GM12878 (cell line): ENCODE measurements at regions not wholly inside any gene's neighbourhood (a gene's known extent, or its start where the extent isn't known, plus 50 kb on each side); places are given as distances from the start of the nearest gene placed in this dataset.

Experiments used
- ATAC-seq: fragments of 200-7000 bp; cut with Tn5 transposase; 3 replicates; pipeline ENCODE4 v1.9.1; 2020; ENCODE audit warnings: mild to moderate bottlenecking, moderate library complexity
- BruUV-seq: library from RNA; stranded (reverse); fragments of 400-500 nt; replicated peaks from 2 replicates; lab custom pipeline; 2021; lab: Mats Ljungman, UMichigan
- CTCF ChIA-PET: fragments of 300-600 bp; sonication (Branson Sonifier 250); formaldehyde crosslinking; extraction: SDS; loops from one replicate; lab custom pipeline; 2021; ENCODE audit warnings: inconsistent platforms; lab: Yijun Ruan, JAX
- POLR2A ChIA-PET: fragments of 350-600 bp; formaldehyde crosslinking; extraction: SDS; loops from one replicate; lab custom pipeline; 2021; ENCODE audit warnings: inconsistent platforms; lab: Charles Lee
- RAD21 ChIA-PET: fragments of 300-600 bp; sonication (Branson Sonifier 250); formaldehyde crosslinking; loops from one replicate; lab custom pipeline; 2023; ENCODE audit warnings: antibody characterized with exemption; ENCODE audit not compliant: unreplicated experiment; lab: Charles Lee
- SMC1A ChIA-PET: fragments of 300-600 bp; sonication (Branson Sonifier 250); formaldehyde crosslinking; loops from one replicate; lab custom pipeline; 2023; ENCODE audit not compliant: unreplicated experiment, uncharacterized antibody; lab: Charles Lee
- DNase-seq: peaks from one replicate; pipeline ENCODE4 v3.0.0-alpha.2; 2011; ENCODE audit warnings: low read depth, low spot score
- FAIRE-seq: peaks from 3 replicates; lab custom pipeline; 2011; peaks lifted over from hg19 to GRCh38; lab: Jason Lieb, UNC
- H2AFZ ChIP-seq: 2 replicates; pipeline ENCODE4 v1.6.0; 2011; ENCODE audit warnings: low read depth, low read length, control low read depth; ENCODE audit not compliant: control insufficient read depth
- H3K27ac ChIP-seq: 2 replicates; pipeline ENCODE4 v1.5.1; 2011; ENCODE audit warnings: control low read depth; ENCODE audit not compliant: control insufficient read depth, insufficient read depth
- H3K27me3 ChIP-seq, 2 experiments: replicated peaks in 1 of 2; 2 replicates each; pipeline versions ENCODE4 v1.6.0 to v1.6.1; 2011; ENCODE audit warnings: low read length in 1 of 2; ENCODE audit not compliant: control insufficient read depth in 2 of 2, insufficient read depth in 2 of 2
- H3K36me3 ChIP-seq, 2 experiments: 2 replicates each; pipeline ENCODE4 v1.5.1; 2011; ENCODE audit warnings: low read length in 1 of 2; ENCODE audit not compliant: control insufficient read depth in 2 of 2, insufficient read depth in 2 of 2
- H3K4me1 ChIP-seq: 2 replicates; pipeline ENCODE4 v1.6.1; 2011; ENCODE audit warnings: mild to moderate bottlenecking, low read length, moderate library complexity, mixed read lengths; ENCODE audit not compliant: control insufficient read depth, insufficient read depth
- H3K4me2 ChIP-seq: 2 replicates; pipeline ENCODE4 v1.6.0; 2011; ENCODE audit warnings: control low read depth; ENCODE audit not compliant: control insufficient read depth, insufficient read depth
- H3K4me3 ChIP-seq: fragments of 200-600 bp; sonication (generic); 2 replicates; pipeline ENCODE4 v1.5.1; 2016
- H3K79me2 ChIP-seq: 2 replicates; pipeline ENCODE4 v1.6.0; 2011; ENCODE audit warnings: low read length; ENCODE audit not compliant: control insufficient read depth, insufficient read depth
- H3K9ac ChIP-seq: 2 replicates; pipeline ENCODE4 v1.8.0; 2011; ENCODE audit warnings: low read length, control low read depth, mixed read lengths; ENCODE audit not compliant: control insufficient read depth, insufficient read depth
- H3K9me3 ChIP-seq: replicated peaks from 3 replicates; pipeline ENCODE4 v1.5.1; 2011; ENCODE audit warnings: mild to moderate bottlenecking, low read length; ENCODE audit not compliant: control insufficient read depth, insufficient read depth
- H4K20me1 ChIP-seq: 2 replicates; pipeline ENCODE4 v1.6.0; 2011; ENCODE audit not compliant: control insufficient read depth, insufficient read depth
- PAX5 ChIP-seq: IDR thresholded peaks from 2 replicates; pipeline ENCODE4 v1.6.1; 2011; ENCODE audit warnings: low read depth, low read length, borderline replicate concordance
- SIX5 ChIP-seq: IDR thresholded peaks from 2 replicates; pipeline ENCODE4 v1.6.1; 2011; ENCODE audit warnings: mild to moderate bottlenecking, low read depth, low read length, moderate library complexity; ENCODE audit not compliant: severe bottlenecking
- SMARCA5 ChIP-seq: fragments of 450-650 bp; IDR thresholded peaks from 2 replicates; pipeline ENCODE4 v1.6.1; 2017; ENCODE audit warnings: mild to moderate bottlenecking
- SRF ChIP-seq, 2 experiments: IDR thresholded peaks; 2 replicates each; pipeline ENCODE4 v1.6.1; 2011; ENCODE audit warnings: low read depth in 2 of 2, low read length in 2 of 2, mild to moderate bottlenecking in 1 of 2, moderate library complexity in 1 of 2
- YBX1 ChIP-seq: fragments of 450-650 bp; IDR thresholded peaks from 2 replicates; pipeline ENCODE4 v1.6.1; 2016; ENCODE audit warnings: antibody characterized with exemption
- WGBS: methylation state at CpG from one replicate; pipeline ENCODE4 v1.1.6; 2016; ENCODE audit warnings: low lambda C conversion rate; ENCODE audit not compliant: insufficient replicate concordance, insufficient coverage; ENCODE audit errors: missing lambda C conversion rate; 5-methylcytosine and 5-hydroxymethylcytosine counted together
- in situ Hi-C: fragments of 300-500 bp; cut with MboI; formaldehyde crosslinking; loops from 9 replicates; pipeline ENCODE4 v1.14.3; 2018; ENCODE audit warnings: mixed read lengths
- intact Hi-C: fragments of 100-400 bp; cut with micrococcal nuclease; formaldehyde crosslinking; loops from one replicate; pipeline ENCODE4 v1.14.2; 2022; ENCODE audit not compliant: unreplicated experiment
- TF ChIP-seq, protein P1 (sequence below): IDR thresholded peaks from 2 replicates; pipeline ENCODE4 v1.6.1; 2011; ENCODE audit warnings: borderline replicate concordance, low read depth, mild to moderate bottlenecking, moderate library complexity, low read length; ENCODE audit not compliant: insufficient read depth, poor library complexity, severe bottlenecking
- TF ChIP-seq, protein P2 (sequence below): IDR thresholded peaks from 2 replicates; pipeline ENCODE4 v1.6.1; 2012; ENCODE audit warnings: low read depth, low read length, improper control_type of control experiment
- TF ChIP-seq, protein P3 (sequence below): fragments of 450-650 bp; IDR thresholded peaks from 2 replicates; pipeline ENCODE4 v1.6.1; 2017; ENCODE audit warnings: borderline replicate concordance
- TF ChIP-seq, protein P4 (sequence below): fragments of 450-650 bp; IDR thresholded peaks from 2 replicates; pipeline ENCODE4 v1.6.1; 2016; ENCODE audit warnings: mild to moderate bottlenecking, moderate library complexity, borderline replicate concordance
- TF ChIP-seq, protein P5 (sequence below): fragments of 450-650 bp; IDR thresholded peaks from 2 replicates; pipeline ENCODE4 v1.6.1; 2014; ENCODE audit warnings: mild to moderate bottlenecking

DNA sequence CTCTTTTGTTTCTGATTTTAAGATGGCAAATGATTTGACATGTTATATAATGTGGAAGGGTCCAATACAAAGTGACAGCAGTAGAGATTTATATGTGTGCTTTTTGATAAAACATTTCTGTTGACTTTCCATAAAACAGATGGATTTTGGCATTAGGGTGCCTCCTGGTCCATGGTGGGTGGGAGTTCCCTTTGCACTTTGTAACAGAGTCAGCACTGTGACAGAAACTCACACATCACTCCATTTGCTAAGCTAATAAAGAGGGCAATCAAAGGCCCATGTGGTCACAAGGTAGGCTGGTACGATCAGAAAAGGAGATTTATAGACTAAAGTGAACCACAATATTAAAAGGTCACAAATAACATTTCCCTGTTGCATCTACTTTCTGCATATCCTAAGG, 93.3 kb upstream of the NT5C1B start (continued):
- TF ChIP-seq, protein P1, sequence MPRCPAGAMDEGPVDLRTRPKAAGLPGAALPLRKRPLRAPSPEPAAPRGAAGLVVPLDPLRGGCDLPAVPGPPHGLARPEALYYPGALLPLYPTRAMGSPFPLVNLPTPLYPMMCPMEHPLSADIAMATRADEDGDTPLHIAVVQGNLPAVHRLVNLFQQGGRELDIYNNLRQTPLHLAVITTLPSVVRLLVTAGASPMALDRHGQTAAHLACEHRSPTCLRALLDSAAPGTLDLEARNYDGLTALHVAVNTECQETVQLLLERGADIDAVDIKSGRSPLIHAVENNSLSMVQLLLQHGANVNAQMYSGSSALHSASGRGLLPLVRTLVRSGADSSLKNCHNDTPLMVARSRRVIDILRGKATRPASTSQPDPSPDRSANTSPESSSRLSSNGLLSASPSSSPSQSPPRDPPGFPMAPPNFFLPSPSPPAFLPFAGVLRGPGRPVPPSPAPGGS, result no peak
- TF ChIP-seq, protein P2, sequence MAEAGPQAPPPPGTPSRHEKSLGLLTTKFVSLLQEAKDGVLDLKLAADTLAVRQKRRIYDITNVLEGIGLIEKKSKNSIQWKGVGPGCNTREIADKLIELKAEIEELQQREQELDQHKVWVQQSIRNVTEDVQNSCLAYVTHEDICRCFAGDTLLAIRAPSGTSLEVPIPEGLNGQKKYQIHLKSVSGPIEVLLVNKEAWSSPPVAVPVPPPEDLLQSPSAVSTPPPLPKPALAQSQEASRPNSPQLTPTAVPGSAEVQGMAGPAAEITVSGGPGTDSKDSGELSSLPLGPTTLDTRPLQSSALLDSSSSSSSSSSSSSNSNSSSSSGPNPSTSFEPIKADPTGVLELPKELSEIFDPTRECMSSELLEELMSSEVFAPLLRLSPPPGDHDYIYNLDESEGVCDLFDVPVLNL, result no peak
- TF ChIP-seq, protein P3, sequence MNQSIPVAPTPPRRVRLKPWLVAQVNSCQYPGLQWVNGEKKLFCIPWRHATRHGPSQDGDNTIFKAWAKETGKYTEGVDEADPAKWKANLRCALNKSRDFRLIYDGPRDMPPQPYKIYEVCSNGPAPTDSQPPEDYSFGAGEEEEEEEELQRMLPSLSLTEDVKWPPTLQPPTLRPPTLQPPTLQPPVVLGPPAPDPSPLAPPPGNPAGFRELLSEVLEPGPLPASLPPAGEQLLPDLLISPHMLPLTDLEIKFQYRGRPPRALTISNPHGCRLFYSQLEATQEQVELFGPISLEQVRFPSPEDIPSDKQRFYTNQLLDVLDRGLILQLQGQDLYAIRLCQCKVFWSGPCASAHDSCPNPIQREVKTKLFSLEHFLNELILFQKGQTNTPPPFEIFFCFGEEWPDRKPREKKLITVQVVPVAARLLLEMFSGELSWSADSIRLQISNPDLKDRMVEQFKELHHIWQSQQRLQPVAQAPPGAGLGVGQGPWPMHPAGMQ, result no peak
- TF ChIP-seq PAX5, result no peak

DNA sequence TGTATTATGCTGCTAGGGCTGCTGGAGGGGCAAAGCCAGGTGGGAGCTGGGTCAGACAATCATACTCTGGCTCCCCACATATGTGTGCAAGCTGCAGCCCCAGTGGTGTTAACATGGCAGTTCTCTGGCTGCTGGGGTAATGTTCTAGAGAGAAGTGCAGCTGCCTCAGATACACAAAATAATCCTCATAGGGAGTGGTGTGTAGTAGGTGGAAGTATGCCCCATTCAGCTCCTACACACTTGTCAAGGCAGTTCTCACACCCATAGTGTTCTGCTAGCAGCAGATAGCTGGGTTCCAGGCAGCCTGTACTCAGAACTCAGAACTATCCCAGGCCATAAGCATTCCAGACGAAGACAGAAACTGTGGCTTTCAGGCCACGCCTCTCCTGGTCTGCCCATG, 87.9 kb upstream of the NT5C1B start:
- Histone ChIP-seq H3K36me3 (no peaks in the 10 kb centered on the region), H3K9me3 (no peaks in the 10 kb centered on the region; the same call in 2 of the 3 replicates), H2AFZ (no peak overlapping the region), H3K9ac (no peak overlapping the region), H3K27me3 (no peaks in the 10 kb centered on the region), H3K27ac (no peak overlapping the region), H3K4me3 (no peak overlapping the region), H4K20me1 (no peaks in the 10 kb centered on the region), H3K4me1 (no peaks in the 10 kb centered on the region), H3K4me2 (no peak overlapping the region), H3K79me2 (no peaks in the 10 kb centered on the region)
- ChIA-PET RAD21 (no interaction called here), CTCF (no interaction called here), POLR2A (no interaction called here), SMC1A (no interaction called here)
- in situ Hi-C loops, result no loop called here
- no peak for ATAC-seq
- 0% methylated on average over 2 of the region's 2 CpGs for WGBS
- intact Hi-C loops, result no loop called here
- FAIRE-seq, result no peak
- DNase-seq, result no peak
- no TSS peak for BruUV-seq
- TF ChIP-seq, protein P4, sequence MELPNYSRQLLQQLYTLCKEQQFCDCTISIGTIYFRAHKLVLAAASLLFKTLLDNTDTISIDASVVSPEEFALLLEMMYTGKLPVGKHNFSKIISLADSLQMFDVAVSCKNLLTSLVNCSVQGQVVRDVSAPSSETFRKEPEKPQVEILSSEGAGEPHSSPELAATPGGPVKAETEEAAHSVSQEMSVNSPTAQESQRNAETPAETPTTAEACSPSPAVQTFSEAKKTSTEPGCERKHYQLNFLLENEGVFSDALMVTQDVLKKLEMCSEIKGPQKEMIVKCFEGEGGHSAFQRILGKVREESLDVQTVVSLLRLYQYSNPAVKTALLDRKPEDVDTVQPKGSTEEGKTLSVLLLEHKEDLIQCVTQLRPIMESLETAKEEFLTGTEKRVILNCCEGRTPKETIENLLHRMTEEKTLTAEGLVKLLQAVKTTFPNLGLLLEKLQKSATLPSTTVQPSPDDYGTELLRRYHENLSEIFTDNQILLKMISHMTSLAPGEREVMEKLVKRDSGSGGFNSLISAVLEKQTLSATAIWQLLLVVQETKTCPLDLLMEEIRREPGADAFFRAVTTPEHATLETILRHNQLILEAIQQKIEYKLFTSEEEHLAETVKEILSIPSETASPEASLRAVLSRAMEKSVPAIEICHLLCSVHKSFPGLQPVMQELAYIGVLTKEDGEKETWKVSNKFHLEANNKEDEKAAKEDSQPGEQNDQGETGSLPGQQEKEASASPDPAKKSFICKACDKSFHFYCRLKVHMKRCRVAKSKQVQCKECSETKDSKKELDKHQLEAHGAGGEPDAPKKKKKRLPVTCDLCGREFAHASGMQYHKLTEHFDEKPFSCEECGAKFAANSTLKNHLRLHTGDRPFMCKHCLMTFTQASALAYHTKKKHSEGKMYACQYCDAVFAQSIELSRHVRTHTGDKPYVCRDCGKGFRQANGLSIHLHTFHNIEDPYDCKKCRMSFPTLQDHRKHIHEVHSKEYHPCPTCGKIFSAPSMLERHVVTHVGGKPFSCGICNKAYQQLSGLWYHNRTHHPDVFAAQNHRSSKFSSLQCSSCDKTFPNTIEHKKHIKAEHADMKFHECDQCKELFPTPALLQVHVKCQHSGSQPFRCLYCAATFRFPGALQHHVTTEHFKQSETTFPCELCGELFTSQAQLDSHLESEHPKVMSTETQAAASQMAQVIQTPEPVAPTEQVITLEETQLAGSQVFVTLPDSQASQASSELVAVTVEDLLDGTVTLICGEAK, result no peak
- TF ChIP-seq, protein P1, result no peak
- no peak for TF ChIP-seq PAX5
- TF ChIP-seq SMARCA5, result no peak
- TF ChIP-seq, protein P5, sequence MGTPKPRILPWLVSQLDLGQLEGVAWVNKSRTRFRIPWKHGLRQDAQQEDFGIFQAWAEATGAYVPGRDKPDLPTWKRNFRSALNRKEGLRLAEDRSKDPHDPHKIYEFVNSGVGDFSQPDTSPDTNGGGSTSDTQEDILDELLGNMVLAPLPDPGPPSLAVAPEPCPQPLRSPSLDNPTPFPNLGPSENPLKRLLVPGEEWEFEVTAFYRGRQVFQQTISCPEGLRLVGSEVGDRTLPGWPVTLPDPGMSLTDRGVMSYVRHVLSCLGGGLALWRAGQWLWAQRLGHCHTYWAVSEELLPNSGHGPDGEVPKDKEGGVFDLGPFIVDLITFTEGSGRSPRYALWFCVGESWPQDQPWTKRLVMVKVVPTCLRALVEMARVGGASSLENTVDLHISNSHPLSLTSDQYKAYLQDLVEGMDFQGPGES, result no peak
- no peak for TF ChIP-seq SIX5
- no peak for TF ChIP-seq YBX1
- no peak for TF ChIP-seq SRF (IDR thresholded peaks at IDR 0.05; ENCODE audit: low read depth in 2 of 2, low read length in 2 of 2)
